GM19351 (cell line): ENCODE measurements at regions not wholly inside any gene's neighbourhood (a gene's known extent, or its start where the extent isn't known, plus 50 kb on each side); places are given as distances from the start of the nearest gene placed in this dataset.
"Not testable (repeated sequence)": the region's sequence is repeated elsewhere in the genome, so short reads cannot be mapped to it uniquely, and the experiment has no call there.

Experiments used
- ATAC-seq: cut with Tn5 transposase; IDR thresholded peaks from one replicate; pipeline ENCODE4 v1.9.1; 2021; ENCODE audit warnings: mild to moderate bottlenecking, moderate library complexity; ENCODE audit not compliant: unreplicated experiment

DNA sequence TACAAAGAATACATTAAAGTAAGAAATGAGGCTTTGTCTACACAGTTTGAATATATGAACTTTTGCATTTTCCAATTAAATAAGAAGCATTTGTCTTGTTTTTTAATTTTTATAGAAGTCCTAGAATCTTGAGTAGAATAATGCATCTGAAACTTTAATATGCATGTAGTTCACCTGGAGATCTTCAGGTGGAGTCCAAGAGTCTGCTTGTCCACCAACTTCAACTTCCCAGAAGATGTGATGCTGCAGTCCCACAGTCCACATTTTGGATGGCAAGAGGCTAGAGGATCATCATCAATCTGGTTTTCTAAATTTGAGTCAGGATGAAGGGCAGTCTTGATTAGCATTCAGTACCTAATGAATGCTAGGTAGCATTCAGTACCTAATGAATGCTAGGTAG lies 357.6 kb upstream of the SOX2 start:
- ATAC-seq, result no peak

- no peak for ATAC-seq
These were observed 354.8 kb upstream of the DNAJC19 start for GRCh38 chr3:181344331-181344730.

DNA sequence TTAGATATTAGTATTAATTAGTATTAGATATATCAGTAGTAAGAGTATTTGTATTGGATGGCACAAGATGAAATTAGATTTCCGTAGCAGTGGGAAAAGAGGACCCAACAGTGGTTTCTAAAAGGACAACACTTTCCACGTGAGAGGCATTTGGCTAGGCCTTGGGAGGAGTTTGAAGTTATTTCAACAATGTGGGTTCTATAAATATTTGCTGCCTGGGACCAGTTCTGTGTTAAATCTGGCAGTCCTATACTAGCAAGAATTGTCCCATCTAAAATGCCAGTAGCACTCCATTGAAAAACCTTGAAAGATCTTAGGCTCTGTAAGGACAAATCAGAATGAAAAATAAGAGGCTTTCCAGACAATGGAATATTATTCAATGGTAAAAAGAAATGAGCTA lies 347.1 kb upstream of the DNAJC19 start:
- no peak for ATAC-seq

- no peak for ATAC-seq
These were observed 343.9 kb upstream of the DNAJC19 start for GRCh38 chr3:181333394-181333793.

DNA sequence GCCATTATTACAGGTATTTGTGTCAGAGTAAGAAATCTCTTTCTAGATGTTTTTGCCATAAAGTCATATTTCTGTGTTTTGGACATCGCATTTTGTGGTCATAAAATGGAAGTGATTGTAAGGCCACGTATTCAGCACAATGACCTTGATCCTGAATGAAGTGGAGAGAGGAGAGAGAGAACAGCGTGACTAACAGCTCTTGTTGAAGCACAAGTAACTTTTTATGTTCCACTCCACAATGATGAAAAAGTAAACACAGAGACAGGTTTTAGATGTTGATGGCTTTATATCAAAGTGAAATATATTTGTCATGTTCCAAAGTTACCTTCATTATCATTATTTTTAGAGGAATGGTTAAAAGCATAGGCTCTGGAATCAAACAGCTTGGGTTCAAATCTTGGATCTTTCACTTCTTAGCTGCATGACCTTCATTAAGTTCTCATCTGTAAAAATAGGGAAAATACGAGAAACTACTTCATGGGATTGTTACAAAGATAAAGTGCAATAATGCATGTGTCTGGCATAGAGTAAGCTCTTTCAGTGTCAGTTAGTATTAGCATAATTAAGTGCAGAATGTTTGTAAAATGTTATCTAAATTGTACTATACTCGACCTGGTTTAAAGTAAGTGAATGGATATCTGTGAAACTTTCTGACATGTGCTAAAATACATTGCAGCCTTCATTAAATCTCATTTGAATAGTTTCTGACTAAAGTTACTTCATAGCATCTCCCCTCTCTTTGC lies 341.5 kb upstream of the DNAJC19 start:
- ATAC-seq, result no peak

GRCh38 chr3:181330257-181330656 lies 340.7 kb upstream of the DNAJC19 start:
- no peak for ATAC-seq

GRCh38 chr3:181329024-181329423 lies 339.5 kb upstream of the DNAJC19 start:
- no peak for ATAC-seq

DNA sequence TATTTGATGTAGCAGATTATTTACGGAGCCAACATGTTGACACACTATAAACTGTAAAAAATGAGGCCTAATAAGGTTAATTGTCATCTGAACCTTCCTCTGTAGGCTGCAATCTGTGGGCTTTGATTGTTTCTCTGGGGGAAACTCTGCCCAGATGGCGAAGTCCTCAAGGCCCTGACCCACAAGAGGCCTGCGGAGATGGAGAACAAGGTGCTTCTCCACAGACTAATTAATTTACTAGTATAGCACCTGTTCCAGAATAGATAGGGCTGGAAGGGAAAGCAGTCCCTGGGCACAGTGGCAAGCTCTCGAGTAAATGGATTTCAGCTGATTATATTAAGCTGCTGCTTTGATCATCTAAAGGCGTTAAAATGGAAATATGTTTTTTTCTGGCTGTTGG lies 338.8 kb upstream of the DNAJC19 start:
- ATAC-seq, result no peak

- ATAC-seq, result no peak
These were observed 337.8 kb upstream of the DNAJC19 start for GRCh38 chr3:181327349-181327748.

GRCh38 chr3:181326637-181327223 lies 337.2 kb upstream of the DNAJC19 start:
- peak; percentile 86 for ATAC-seq

DNA sequence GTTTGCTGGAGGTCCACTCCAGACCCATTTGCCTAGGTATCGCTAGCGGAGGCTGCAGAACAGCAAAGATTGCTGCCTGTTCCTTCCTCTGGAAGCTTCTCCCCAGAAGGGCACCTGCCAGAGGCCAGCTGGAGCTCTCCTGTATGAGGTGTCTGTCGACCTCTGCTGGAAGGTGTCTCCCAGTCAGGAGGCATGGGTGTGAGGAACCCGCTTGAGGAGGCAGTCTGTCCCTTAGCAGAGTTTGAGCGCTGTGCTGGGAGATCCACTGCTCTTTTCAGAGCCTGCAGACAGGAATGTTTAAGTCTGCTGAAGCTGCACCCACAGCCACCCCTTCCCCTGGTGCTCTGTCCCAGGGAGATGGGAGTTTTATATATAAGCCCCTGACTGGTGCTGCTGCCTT lies 335.0 kb upstream of the DNAJC19 start:
- not testable (repeated sequence) for ATAC-seq

- ATAC-seq, result no peak
These were observed 328.8 kb upstream of the DNAJC19 start for GRCh38 chr3:181318321-181318720.

DNA sequence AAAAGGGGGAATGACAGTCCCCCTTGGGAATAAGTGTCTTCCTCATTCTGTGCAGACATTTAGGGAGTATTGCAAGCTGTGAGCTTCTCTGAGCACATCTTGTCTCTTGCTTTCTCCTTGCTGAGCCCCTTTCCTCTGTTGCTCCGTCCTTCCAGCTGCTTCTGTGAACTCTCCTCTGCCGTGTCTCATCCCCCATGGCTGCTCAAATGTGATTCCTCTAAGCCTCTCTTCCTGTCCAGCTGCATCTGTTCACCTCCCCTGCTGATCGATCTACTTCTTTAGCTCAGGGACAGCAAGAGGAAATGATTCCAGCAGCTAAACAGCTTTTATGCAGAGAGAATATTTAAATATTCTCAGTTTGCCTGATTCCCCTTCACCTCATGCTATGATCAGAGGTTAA lies 328.0 kb upstream of the DNAJC19 start:
- no peak for ATAC-seq

DNA sequence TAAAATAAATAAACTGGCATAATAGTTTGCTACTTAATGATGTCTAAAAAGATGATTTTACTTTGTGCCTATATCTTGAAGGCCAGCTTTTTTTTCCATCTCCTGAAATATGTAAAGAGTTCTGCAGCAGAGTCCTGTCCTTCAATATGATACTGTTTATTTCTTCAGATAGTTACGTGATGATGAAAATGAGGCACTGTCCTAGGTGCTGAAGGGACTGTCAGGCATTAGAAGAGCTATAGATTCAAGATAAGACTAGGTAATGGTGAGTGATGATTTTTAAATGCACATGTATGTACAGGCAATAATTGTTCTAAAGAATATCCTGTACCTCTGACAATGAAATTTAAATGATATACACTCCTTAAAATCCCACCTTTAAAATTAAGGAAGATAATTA lies 326.9 kb upstream of the DNAJC19 start:
- ATAC-seq, result no peak

DNA sequence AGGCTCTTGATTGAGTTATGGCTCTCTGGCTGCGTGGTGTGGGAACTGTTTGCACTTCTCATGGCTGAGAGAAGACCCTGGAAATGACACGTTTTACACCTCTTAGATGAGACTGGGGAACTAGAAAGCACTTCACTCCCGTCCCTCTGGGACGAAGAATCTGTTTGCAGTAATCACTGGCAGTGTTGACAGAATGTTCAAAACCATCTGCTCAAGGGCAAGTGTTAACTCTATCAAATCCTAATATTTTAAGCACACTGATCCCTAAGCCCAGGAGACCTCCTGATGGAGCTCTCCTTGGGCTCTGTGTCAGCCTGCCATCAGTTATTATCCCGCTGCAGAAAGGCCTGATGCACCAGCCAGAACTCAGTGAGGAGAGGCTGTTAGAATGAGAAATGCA lies 323.8 kb upstream of the DNAJC19 start:
- ATAC-seq, result no peak

DNA sequence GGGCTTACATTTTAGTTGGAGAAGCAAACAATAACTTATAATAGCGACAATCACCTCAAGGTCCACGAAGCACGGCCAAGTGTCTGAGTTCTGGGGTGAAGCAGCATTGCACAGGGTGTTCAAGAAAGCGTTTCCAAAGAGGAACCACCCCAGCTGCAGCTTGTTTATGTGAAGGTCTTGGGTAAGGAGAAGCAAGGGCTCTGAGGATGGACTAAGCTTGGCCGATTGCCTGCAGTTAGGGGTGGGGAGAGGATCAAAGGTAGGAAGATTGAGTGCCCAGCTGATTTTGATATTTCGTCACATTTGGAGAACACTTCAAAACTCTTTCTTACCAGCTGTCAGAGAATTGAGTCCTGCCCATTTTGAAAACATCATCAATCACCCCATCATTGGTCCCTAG lies 321.6 kb upstream of the DNAJC19 start:
- ATAC-seq, result no peak

DNA sequence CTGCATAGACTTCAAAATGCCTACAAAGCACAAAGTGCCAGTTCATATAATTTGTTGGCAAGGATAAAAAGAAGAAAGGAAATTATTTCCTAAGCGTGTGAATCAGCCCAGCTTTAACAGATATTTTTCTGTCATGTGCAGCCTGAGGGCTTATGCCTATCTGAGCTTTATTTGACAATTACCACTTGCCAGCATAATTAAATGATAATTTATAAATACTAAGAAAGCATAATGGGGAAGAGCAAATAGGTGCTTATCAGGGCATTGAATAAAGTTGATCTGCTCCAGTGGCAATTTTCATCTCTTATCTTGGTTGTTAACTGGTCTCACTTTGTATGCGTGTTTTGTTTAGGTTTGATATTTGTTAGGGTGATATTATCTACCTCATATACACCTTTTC lies 313.4 kb upstream of the DNAJC19 start:
- ATAC-seq, result no peak

GRCh38 chr3:181300033-181300432 lies 310.5 kb upstream of the DNAJC19 start:
- ATAC-seq, result no peak

DNA sequence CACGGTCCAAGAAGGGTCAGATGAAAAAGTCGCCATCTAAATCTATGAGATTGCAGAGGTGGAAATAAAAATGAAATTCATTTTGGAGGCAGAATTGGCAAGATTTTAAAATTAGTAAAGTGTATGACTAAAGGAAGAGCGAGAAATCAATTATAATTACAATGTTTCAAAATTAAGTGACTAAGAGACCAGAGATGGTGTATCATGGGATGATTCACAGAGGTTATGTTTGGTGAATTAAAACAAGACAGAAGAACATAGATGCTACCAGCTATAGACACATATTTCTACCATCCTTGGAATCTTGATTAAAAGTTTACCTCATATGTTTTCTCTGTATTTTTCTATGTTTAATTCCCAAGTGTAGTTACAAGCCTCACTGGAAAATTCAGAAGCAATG lies 308.9 kb upstream of the DNAJC19 start:
- ATAC-seq, result no peak

- peak; percentile 94 for ATAC-seq
These were observed 303.4 kb upstream of the DNAJC19 start for GRCh38 chr3:181292984-181293383.

DNA sequence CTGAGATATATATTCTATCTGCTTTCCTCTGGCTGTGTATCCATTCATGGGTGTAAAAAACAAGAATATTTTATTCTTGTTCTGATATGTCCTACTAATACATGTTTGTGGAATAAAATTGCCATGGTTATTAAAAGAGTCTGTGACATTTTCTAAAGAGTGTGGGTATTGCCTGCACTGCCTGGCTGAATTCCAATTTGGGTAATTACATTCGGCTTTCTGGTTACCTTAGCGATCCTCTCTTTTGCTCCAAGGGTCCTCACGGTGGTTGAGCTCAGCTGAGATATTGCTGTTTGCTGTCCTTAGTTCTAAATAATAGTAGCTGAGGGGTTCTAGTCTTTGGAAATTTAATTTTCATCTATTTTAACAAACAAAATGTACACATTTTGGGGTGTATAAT lies 301.4 kb upstream of the DNAJC19 start:
- ATAC-seq, result no peak

- no peak for ATAC-seq
These were observed 299.8 kb upstream of the DNAJC19 start for GRCh38 chr3:181289306-181289705.

- ATAC-seq, result no peak
These were observed 298.6 kb upstream of the DNAJC19 start for GRCh38 chr3:181288145-181288544.
